SK-N-SH treated with all-trans-retinoic acid at 6 μM for 48 hours (cell line): ENCODE measurements at regions not wholly inside any gene's neighbourhood (a gene's known extent, or its start where the extent isn't known, plus 50 kb on each side); places are given as distances from the start of the nearest gene placed in this dataset.

Experiments
- ATAC-seq: fragments of 200-7000 bp; cut with Tn5 transposase; 3 replicates; pipeline ENCODE4 v1.9.1; 2020; ENCODE audit warnings: mild to moderate bottlenecking, moderate library complexity
- ARNTL ChIP-seq: fragments of 450-650 bp; formaldehyde crosslinking; IDR thresholded peaks from 2 replicates; pipeline ENCODE4 v1.5.0; 2020; ENCODE audit warnings: low read depth, mild to moderate bottlenecking, moderate library complexity, borderline replicate concordance
- BACH2 ChIP-seq: fragments of 250-450 bp; sonication (Bioruptor Pico); IDR thresholded peaks from 2 replicates; pipeline ENCODE4 v1.9.0; 2021; ENCODE audit warnings: mild to moderate bottlenecking, borderline replicate concordance
- CREB5 ChIP-seq: fragments of 250-450 bp; sonication (Bioruptor Pico); IDR thresholded peaks from 2 replicates; pipeline ENCODE4 v1.5.1; 2020; ENCODE audit warnings: low read depth, mild to moderate bottlenecking, moderate library complexity
- CSDC2 ChIP-seq: fragments of 250-450 bp; sonication (Bioruptor Pico); IDR thresholded peaks from 2 replicates; pipeline ENCODE4 v1.5.0; 2020; ENCODE audit warnings: mild to moderate bottlenecking, moderate library complexity
- CSRNP3 ChIP-seq: fragments of 250-450 bp; sonication (Bioruptor Pico); IDR thresholded peaks from 2 replicates; pipeline ENCODE4 v1.5.1; 2021; ENCODE audit warnings: mild to moderate bottlenecking, moderate library complexity
- ESRRG ChIP-seq: fragments of 250-450 bp; sonication (Bioruptor Pico); IDR thresholded peaks from 2 replicates; pipeline ENCODE4 v1.6.1; 2021; ENCODE audit warnings: mild to moderate bottlenecking
- ISL1 ChIP-seq: fragments of 250-450 bp; sonication (Bioruptor Pico); IDR thresholded peaks from 2 replicates; pipeline ENCODE4 v2.1.2; 2022; ENCODE audit warnings: mild to moderate bottlenecking, moderate library complexity
- OSR1 ChIP-seq: fragments of 250-450 bp; sonication (Bioruptor Pico); IDR thresholded peaks from 2 replicates; pipeline ENCODE4 v1.8.0; 2022; ENCODE audit warnings: moderate library complexity, mild to moderate bottlenecking, inconsistent platforms
- POU6F1 ChIP-seq: fragments of 250-450 bp; sonication (Bioruptor Pico); IDR thresholded peaks from 2 replicates; pipeline ENCODE4 v1.8.0; 2021; ENCODE audit warnings: low read depth, mild to moderate bottlenecking, moderate library complexity, borderline replicate concordance
- PPARA ChIP-seq: fragments of 250-450 bp; sonication (Bioruptor Pico); IDR thresholded peaks from 2 replicates; pipeline ENCODE4 v1.5.0; 2020; ENCODE audit warnings: mild to moderate bottlenecking, borderline replicate concordance
- RARB ChIP-seq: fragments of 250-450 bp; sonication (Bioruptor Pico); IDR thresholded peaks from 2 replicates; pipeline ENCODE4 v1.8.0; 2021; ENCODE audit warnings: mild to moderate bottlenecking, moderate library complexity
- SNAI2 ChIP-seq: fragments of 250-450 bp; sonication (Bioruptor Pico); IDR thresholded peaks from 2 replicates; pipeline ENCODE4 v1.5.0; 2020; ENCODE audit warnings: mild to moderate bottlenecking, moderate library complexity
- TCF4 ChIP-seq: fragments of 250-450 bp; sonication (Bioruptor Pico); IDR thresholded peaks from 2 replicates; pipeline ENCODE4 v1.8.0; 2021; ENCODE audit warnings: mild to moderate bottlenecking, moderate library complexity, borderline replicate concordance
- TOX ChIP-seq: fragments of 250-450 bp; sonication (Bioruptor Pico); IDR thresholded peaks from 2 replicates; pipeline ENCODE4 v1.8.0; 2021; ENCODE audit warnings: mild to moderate bottlenecking, moderate library complexity, borderline replicate concordance
- ZFP3 ChIP-seq: fragments of 250-450 bp; sonication (Bioruptor Pico); IDR thresholded peaks from 2 replicates; pipeline ENCODE4 v1.5.0; 2020; ENCODE audit warnings: mild to moderate bottlenecking, moderate library complexity
- ZFP30 ChIP-seq: fragments of 450-650 bp; formaldehyde crosslinking; IDR thresholded peaks from 2 replicates; pipeline ENCODE4 v1.5.0; 2022; ENCODE audit warnings: mild to moderate bottlenecking, moderate library complexity
- ZNF565 ChIP-seq: fragments of 450-650 bp; formaldehyde crosslinking; conservative IDR thresholded peaks from 2 replicates; pipeline ENCODE4 v1.5.0; 2020; ENCODE audit warnings: low read depth, mild to moderate bottlenecking, moderate library complexity
- ZNF70 ChIP-seq: fragments of 450-650 bp; formaldehyde crosslinking; IDR thresholded peaks from 2 replicates; pipeline ENCODE4 v1.5.0; 2020; ENCODE audit warnings: mild to moderate bottlenecking, moderate library complexity
- ZNF8 ChIP-seq: fragments of 450-650 bp; formaldehyde crosslinking; IDR thresholded peaks from 2 replicates; pipeline ENCODE4 v1.5.0; 2020; ENCODE audit warnings: mild to moderate bottlenecking, moderate library complexity
- TF ChIP-seq, protein P1 (sequence below): fragments of 250-450 bp; sonication (Bioruptor Pico); IDR thresholded peaks from 2 replicates; pipeline ENCODE4 v1.5.0; 2020; ENCODE audit warnings: mild to moderate bottlenecking, moderate library complexity
- TF ChIP-seq, protein P2 (sequence below): fragments of 250-450 bp; sonication (Bioruptor Pico); IDR thresholded peaks from 2 replicates; pipeline ENCODE4 v1.8.0; 2020; ENCODE audit warnings: mild to moderate bottlenecking, moderate library complexity, borderline replicate concordance

DNA sequence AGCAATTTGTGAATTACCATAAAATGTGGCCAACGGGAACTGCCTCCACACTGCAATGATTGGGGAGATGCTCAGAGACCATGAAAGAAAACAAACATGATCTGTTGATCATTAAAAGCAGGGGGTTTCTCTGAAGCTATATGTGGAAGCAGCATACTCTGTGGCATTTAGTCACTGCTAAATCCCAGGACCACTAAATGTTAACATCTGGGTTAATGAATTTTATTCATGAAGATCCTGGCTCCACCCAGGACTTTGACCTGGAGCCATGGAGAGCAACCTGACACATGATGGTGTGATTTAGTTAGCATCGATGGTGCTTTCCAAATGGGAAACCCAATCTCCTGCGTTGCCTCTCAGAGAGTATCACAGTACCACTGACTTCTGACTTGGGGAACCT lies 497.8 kb downstream of the AGTPBP1 start:
- ATAC-seq = no peak
- no peak for TF ChIP-seq ZNF565 (CRISPR knock-in tag)
- no peak for TF ChIP-seq ZNF70
- TF ChIP-seq ESRRG (CRISPR knock-in tag) = no peak
- TF ChIP-seq PPARA (CRISPR knock-in tag) = no peak
- no peak for TF ChIP-seq BACH2

GRCh38 chr9:85237478-85237877 lies 504.3 kb downstream of the AGTPBP1 start:
- TF ChIP-seq OSR1 (CRISPR knock-in tag) (no peak), TCF4 (no peak), ZNF70 (no peak)
- ATAC-seq = no peak

- ATAC-seq = no peak
- no peak for TF ChIP-seq CSRNP3 (CRISPR knock-in tag)
- TF ChIP-seq POU6F1 = no peak
- no peak for TF ChIP-seq ARNTL (CRISPR knock-in tag)
These were observed 511.7 kb downstream of the AGTPBP1 start for GRCh38 chr9:85230081-85230480.

- no peak for TF ChIP-seq PPARA (CRISPR knock-in tag)
- TF ChIP-seq, protein P1, sequence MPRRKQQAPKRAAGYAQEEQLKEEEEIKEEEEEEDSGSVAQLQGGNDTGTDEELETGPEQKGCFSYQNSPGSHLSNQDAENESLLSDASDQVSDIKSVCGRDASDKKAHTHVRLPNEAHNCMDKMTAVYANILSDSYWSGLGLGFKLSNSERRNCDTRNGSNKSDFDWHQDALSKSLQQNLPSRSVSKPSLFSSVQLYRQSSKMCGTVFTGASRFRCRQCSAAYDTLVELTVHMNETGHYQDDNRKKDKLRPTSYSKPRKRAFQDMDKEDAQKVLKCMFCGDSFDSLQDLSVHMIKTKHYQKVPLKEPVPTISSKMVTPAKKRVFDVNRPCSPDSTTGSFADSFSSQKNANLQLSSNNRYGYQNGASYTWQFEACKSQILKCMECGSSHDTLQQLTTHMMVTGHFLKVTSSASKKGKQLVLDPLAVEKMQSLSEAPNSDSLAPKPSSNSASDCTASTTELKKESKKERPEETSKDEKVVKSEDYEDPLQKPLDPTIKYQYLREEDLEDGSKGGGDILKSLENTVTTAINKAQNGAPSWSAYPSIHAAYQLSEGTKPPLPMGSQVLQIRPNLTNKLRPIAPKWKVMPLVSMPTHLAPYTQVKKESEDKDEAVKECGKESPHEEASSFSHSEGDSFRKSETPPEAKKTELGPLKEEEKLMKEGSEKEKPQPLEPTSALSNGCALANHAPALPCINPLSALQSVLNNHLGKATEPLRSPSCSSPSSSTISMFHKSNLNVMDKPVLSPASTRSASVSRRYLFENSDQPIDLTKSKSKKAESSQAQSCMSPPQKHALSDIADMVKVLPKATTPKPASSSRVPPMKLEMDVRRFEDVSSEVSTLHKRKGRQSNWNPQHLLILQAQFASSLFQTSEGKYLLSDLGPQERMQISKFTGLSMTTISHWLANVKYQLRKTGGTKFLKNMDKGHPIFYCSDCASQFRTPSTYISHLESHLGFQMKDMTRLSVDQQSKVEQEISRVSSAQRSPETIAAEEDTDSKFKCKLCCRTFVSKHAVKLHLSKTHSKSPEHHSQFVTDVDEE (CRISPR knock-in tag) = no peak
- TF ChIP-seq ZNF8 (CRISPR knock-in tag) = no peak
- TF ChIP-seq ISL1 (CRISPR knock-in tag) = no peak
- no peak for TF ChIP-seq CSRNP3 (CRISPR knock-in tag)
- TF ChIP-seq, protein P2, sequence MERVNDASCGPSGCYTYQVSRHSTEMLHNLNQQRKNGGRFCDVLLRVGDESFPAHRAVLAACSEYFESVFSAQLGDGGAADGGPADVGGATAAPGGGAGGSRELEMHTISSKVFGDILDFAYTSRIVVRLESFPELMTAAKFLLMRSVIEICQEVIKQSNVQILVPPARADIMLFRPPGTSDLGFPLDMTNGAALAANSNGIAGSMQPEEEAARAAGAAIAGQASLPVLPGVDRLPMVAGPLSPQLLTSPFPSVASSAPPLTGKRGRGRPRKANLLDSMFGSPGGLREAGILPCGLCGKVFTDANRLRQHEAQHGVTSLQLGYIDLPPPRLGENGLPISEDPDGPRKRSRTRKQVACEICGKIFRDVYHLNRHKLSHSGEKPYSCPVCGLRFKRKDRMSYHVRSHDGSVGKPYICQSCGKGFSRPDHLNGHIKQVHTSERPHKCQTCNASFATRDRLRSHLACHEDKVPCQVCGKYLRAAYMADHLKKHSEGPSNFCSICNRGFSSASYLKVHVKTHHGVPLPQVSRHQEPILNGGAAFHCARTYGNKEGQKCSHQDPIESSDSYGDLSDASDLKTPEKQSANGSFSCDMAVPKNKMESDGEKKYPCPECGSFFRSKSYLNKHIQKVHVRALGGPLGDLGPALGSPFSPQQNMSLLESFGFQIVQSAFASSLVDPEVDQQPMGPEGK (CRISPR knock-in tag) = no peak
- TF ChIP-seq ARNTL (CRISPR knock-in tag) = no peak
- no peak for TF ChIP-seq SNAI2 (CRISPR knock-in tag)
- TF ChIP-seq ZNF565 (CRISPR knock-in tag) = no peak
- TF ChIP-seq RARB (CRISPR knock-in tag) = no peak
- no peak for TF ChIP-seq ZFP30 (CRISPR knock-in tag)
- TF ChIP-seq ZFP3 (CRISPR knock-in tag) = no peak
- TF ChIP-seq TOX (CRISPR knock-in tag) = no peak
- TF ChIP-seq CREB5 (CRISPR knock-in tag) = no peak
- no peak for TF ChIP-seq BACH2
- no peak for TF ChIP-seq CSDC2 (CRISPR knock-in tag)
- no peak for ATAC-seq
These were observed 513.5 kb downstream of the AGTPBP1 start for GRCh38 chr9:85228111-85228855.
